Islet of Langerhans (tissue), 1 donor: ENCODE measurements at regions not wholly inside any gene's neighbourhood (a gene's known extent, or its start where the extent isn't known, plus 50 kb on each side); places are given as distances from the start of the nearest gene placed in this dataset.
"Not testable (repeated sequence)": the region's sequence is repeated elsewhere in the genome, so short reads cannot be mapped to it uniquely, and the experiment has no call there.

ENCODE experiments used
- FAIRE-seq: peaks from one replicate; lab custom pipeline; 2011; peaks lifted over from hg19 to GRCh38; lab: Jason Lieb, UNC

DNA sequence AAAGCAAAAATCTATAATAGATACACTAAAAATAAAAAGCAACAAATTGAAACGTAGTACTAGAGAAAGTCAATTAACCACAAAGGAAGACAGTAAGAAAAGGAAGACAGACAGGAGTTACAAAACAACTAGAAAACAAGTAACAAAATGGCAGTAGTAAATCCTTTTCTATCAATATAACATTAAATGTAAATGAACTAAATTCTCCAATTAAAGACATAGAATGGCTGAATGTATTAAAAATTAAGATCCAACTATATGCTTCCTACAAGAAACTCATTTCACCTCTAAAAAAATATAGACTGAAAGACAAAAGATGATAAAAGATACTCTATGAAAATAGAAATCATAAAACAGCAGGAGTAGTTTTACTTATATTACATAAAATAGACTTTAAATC, 79.1 kb downstream of the CTH start:
- FAIRE-seq, result peak; percentile 55

- no peak for FAIRE-seq
Measured at GRCh38 chr1:70495370-70495769, 84.3 kb downstream of the CTH start.

- FAIRE-seq, result no peak
Measured at GRCh38 chr1:70496181-70496580, 85.1 kb downstream of the CTH start.

- FAIRE-seq, result no peak
Measured at GRCh38 chr1:70497152-70497551, 86.1 kb downstream of the CTH start.

GRCh38 chr1:70498666-70499065, 87.6 kb downstream of the CTH start:
- no peak for FAIRE-seq

GRCh38 chr1:70499695-70500094, 88.6 kb downstream of the CTH start:
- no peak for FAIRE-seq

- FAIRE-seq, result no peak
Measured at GRCh38 chr1:70503358-70503757, 92.3 kb downstream of the CTH start.

- FAIRE-seq, result no peak
Measured at GRCh38 chr1:70504176-70504820, 93.2 kb downstream of the CTH start.

- no peak for FAIRE-seq
Measured at GRCh38 chr1:70504821-70505193, 93.7 kb downstream of the CTH start.

DNA sequence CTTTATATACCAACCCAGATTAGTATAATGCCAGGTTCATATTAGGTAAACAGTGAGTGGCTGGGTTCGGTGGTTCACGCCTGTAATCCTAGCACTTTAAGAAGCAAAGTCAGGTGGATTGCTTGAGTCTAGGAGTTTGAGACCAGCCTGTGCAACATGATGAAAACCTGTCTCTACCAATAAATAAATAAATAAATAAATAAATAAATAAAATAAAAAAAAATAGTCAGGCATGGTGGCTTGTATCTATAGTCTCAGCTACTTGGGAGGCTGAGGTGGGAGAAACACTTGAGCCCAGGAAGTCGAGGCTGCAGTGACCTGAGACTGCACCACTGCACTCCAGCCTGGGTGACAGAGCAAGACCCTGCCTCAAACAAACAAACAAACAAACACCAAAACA, 96.9 kb downstream of the CTH start:
- FAIRE-seq, result not testable (repeated sequence)

GRCh38 chr1:70509996-70510876, 99.2 kb downstream of the CTH start:
- FAIRE-seq, result peak; percentile 99

- FAIRE-seq, result no peak
Measured at GRCh38 chr1:70517444-70517843, 106.4 kb downstream of the CTH start.

- FAIRE-seq, result no peak
Measured at GRCh38 chr1:70518106-70518505, 107.0 kb downstream of the CTH start.

DNA sequence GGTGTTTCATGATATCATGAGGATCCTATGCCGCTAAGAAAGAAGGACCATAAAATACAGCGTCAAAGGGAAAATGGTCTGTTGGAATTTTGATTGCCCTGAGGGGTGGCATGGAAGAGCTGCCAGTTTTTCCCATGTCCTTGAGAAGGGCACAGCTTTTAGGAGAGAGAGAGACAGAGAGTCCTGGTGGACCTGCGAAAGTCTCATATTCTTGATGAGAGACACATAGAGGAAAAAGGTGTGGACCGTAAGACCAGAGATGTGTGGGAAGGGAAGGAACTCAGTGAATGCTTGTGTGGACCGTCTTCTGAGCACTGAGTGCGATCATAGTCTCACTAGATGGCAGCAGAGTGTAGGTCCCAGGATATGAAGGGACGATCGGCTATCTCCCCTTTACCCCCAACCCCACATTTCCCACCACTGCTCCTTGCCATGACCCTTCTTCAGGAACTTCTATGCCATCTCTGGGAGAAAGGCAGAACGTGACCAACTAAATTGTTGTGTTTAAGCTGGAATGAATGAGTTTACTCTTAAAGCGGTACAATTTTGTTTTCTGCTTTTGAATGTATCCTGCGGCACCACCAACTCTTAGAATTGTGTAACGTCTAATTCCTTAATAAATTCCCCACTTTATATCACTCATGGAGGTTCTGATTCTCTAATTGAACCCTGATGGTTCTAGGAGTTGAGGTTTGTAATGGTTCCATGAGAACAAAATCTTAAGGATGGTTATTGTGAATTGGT, 117.7 kb downstream of the CTH start:
- no peak for FAIRE-seq

- FAIRE-seq, result no peak
Measured at GRCh38 chr1:70536708-70537366, 125.8 kb downstream of the CTH start.

- FAIRE-seq, result no peak
Measured at GRCh38 chr1:70537788-70538187, 126.7 kb downstream of the CTH start.

DNA sequence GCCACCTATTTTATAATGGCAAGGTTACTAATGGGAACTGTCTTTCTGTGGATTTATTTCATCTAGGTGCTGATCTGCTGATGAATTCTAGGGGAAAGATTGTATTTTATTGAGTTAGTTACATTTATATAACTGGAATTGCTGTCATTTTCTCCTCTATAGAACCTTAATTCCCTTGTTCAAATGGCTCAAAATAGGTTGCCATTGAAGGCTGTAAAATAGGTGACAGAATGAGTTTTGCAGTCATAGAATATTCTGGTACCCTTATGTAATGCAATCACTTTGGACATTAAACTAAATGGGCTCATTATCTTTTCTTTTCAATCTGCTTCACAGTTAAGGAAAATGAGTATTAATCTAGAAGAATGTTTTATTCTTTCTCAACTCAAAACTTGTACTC, 131.0 kb downstream of the CTH start:
- no peak for FAIRE-seq

- FAIRE-seq, result no peak
Measured at GRCh38 chr1:70542856-70543255, 131.8 kb downstream of the CTH start.

- FAIRE-seq, result no peak
Measured at GRCh38 chr1:70546726-70547125, 135.7 kb downstream of the CTH start.

GRCh38 chr1:70552662-70553566, 141.8 kb downstream of the CTH start:
- FAIRE-seq, result no peak

DNA sequence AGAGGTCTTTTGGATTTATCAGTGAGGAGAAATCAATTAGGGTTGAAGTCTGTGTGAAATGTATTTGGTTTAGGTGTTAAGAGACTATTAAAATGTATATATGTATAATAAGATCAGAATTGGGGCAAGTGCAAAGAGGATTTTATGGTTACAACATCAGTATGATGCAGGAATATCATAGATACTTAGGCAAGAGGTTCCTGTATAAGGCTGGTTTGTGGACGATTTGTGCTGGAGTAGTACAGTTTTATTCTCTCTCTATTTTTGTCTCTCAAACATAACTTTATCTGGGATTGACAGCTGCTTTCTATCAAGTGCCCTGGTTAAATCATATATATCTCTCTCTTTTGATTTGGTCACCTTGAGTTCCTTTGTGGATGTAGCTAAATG, 142.5 kb downstream of the CTH start:
- FAIRE-seq, result no peak

DNA sequence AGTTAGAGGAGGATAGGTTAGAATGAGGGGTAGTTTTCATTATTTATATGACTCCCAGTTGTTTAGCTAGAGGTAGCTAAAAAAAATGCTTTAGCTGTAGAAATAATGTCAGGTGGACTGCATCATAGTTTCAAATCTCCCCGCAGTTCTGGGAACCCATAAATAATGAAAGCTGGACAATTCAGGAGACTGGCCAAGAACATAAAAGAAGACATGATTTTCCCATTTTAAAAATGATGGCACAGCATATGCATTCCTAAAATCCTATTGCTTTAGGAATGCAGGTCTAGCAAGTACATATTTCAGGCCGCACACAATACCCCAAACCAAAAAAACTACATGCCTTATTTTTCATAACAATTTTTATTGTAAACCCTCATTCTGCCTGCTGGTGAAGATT, 143.3 kb downstream of the CTH start:
- FAIRE-seq, result no peak
